Glutamatergic neuron (in vitro differentiated cells): ENCODE measurements at regions not wholly inside any gene's neighbourhood (a gene's known extent, or its start where the extent isn't known, plus 50 kb on each side); places are given as distances from the start of the nearest gene placed in this dataset.

Experiments
- DNase-seq: peaks from one replicate; pipeline ENCODE4 v3.0.0; 2022
- H3K27ac Mint-ChIP-seq: one replicate; pipeline ENCODE4 v1.8.0; 2020; ENCODE audit warnings: mild to moderate bottlenecking, mixed read lengths, inconsistent platforms; ENCODE audit not compliant: unreplicated experiment
- H3K27me3 Mint-ChIP-seq: one replicate; pipeline ENCODE4 v1.8.0; 2020; ENCODE audit warnings: mild to moderate bottlenecking, moderate library complexity, mixed read lengths, inconsistent platforms; ENCODE audit not compliant: unreplicated experiment
- H3K36me3 Mint-ChIP-seq: one replicate; pipeline ENCODE4 v1.8.0; 2020; ENCODE audit warnings: mild to moderate bottlenecking, mixed read lengths, inconsistent platforms; ENCODE audit not compliant: unreplicated experiment
- H3K4me1 Mint-ChIP-seq: one replicate; pipeline ENCODE4 v1.8.0; 2020; ENCODE audit warnings: mild to moderate bottlenecking, low read depth, mixed read lengths, inconsistent platforms; ENCODE audit not compliant: unreplicated experiment
- H3K4me3 Mint-ChIP-seq: one replicate; pipeline ENCODE4 v1.8.0; 2020; ENCODE audit warnings: mild to moderate bottlenecking, mixed read lengths, inconsistent platforms; ENCODE audit not compliant: unreplicated experiment
- H3K9me3 Mint-ChIP-seq: one replicate; pipeline ENCODE4 v1.8.0; 2020; ENCODE audit warnings: mild to moderate bottlenecking, moderate library complexity, mixed read lengths, inconsistent platforms; ENCODE audit not compliant: unreplicated experiment
- TF ChIP-seq, protein P1 (sequence below): fragments of 200-600 bp; sonication (generic); IDR thresholded peaks from one replicate; pipeline ENCODE4 v1.5.0; 2021; ENCODE audit not compliant: partially characterized antibody, unreplicated experiment

GRCh38 chr1:242839101-242839500, 314.6 kb upstream of the PLD5 start:
- TF ChIP-seq, protein P1, sequence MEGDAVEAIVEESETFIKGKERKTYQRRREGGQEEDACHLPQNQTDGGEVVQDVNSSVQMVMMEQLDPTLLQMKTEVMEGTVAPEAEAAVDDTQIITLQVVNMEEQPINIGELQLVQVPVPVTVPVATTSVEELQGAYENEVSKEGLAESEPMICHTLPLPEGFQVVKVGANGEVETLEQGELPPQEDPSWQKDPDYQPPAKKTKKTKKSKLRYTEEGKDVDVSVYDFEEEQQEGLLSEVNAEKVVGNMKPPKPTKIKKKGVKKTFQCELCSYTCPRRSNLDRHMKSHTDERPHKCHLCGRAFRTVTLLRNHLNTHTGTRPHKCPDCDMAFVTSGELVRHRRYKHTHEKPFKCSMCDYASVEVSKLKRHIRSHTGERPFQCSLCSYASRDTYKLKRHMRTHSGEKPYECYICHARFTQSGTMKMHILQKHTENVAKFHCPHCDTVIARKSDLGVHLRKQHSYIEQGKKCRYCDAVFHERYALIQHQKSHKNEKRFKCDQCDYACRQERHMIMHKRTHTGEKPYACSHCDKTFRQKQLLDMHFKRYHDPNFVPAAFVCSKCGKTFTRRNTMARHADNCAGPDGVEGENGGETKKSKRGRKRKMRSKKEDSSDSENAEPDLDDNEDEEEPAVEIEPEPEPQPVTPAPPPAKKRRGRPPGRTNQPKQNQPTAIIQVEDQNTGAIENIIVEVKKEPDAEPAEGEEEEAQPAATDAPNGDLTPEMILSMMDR: no peak
- no peak for DNase-seq
- Mint-ChIP-seq H3K36me3 (peaks cover 5% of the 10 kb centered on the region), H3K4me1 (no peaks in the 10 kb centered on the region), H3K27me3 (no peaks in the 10 kb centered on the region), H3K27ac (no peak overlapping the region), H3K9me3 (no peaks in the 10 kb centered on the region), H3K4me3 (no peak overlapping the region)

DNA sequence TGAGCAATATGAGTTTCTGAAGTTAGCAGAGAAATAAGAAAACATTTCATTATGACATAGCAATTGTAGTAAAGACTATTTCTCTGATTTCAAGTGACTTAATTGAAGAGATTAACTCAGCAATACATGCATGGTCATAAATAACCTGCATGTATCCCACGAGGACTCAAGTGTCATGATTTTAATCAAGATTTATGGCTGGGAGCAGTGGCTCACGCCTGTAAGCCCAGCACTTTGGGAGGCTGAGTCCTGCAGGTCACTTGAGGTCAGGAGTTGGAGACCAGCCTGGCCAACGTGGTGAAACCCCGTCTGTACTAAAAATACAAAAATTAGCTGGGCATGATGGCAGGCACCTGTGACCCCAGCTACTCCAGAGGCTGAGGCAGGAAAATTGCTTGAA, 311.9 kb upstream of the PLD5 start:
- Mint-ChIP-seq H3K27me3 (no peaks in the 10 kb centered on the region), H3K4me1 (no peaks in the 10 kb centered on the region), H3K4me3 (no peak overlapping the region), H3K36me3 (no peaks in the 10 kb centered on the region), H3K27ac (no peak overlapping the region), H3K9me3 (no peaks in the 10 kb centered on the region)
- DNase-seq: no peak
- TF ChIP-seq, protein P1: no peak

DNA sequence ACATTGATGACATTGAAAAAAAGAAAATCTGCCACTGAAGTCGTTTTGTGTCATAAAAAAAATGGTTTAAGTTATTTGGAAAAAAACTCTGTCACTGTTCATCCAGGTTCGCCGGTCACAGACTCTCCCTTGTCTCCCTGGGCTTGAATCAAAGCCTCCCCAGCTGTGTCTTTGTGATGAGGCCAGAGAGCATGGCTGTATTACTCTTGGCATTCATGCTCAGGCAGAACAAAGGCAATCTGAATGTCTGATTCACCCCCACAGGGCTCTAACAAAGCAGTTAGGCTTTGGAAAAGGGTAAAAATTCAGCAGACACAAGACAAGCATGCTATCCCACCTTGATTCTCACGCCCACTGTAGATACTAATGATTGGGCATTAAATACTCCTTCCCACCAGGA, 304.3 kb upstream of the PLD5 start:
- H3K4me1 Mint-ChIP-seq: peaks cover 4% of the 10 kb centered on the region
- TF ChIP-seq, protein P1: no peak
- no peak overlapping the region for H3K4me3 Mint-ChIP-seq
- no peaks in the 10 kb centered on the region for H3K36me3 Mint-ChIP-seq
- no peaks in the 10 kb centered on the region for H3K9me3 Mint-ChIP-seq
- no peaks in the 10 kb centered on the region for H3K27me3 Mint-ChIP-seq
- H3K27ac Mint-ChIP-seq: no peak overlapping the region
- no peak for DNase-seq

DNA sequence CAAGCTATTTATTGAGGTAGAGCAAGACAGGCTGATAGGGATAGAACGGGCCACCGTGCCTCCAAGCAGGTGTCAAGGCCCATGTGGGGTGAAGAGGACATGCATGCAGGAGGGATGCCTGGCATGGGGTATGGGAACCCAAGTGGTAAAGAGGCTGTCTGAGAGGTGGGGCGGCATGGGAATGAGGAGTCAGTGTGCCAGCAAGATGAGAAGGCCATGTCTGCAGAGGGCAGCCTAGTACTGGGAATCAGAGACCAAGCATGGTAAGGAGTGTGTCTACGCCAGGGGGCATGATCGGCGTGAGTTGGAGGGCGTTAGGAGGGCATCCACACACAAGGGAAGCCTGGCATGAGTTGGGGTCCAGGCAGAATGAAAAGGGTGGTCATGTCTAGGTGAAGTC, 303.7 kb upstream of the PLD5 start:
- no peaks in the 10 kb centered on the region for H3K36me3 Mint-ChIP-seq
- DNase-seq: no peak
- no peaks in the 10 kb centered on the region for H3K27me3 Mint-ChIP-seq
- H3K4me1 Mint-ChIP-seq: peaks cover 4% of the 10 kb centered on the region
- H3K27ac Mint-ChIP-seq: no peak overlapping the region
- no peak overlapping the region for H3K4me3 Mint-ChIP-seq
- TF ChIP-seq, protein P1: no peak
- no peaks in the 10 kb centered on the region for H3K9me3 Mint-ChIP-seq

- H3K36me3 Mint-ChIP-seq: no peaks in the 10 kb centered on the region
- TF ChIP-seq, protein P1: no peak
- H3K9me3 Mint-ChIP-seq: no peaks in the 10 kb centered on the region
- no peaks in the 10 kb centered on the region for H3K27me3 Mint-ChIP-seq
- no peak overlapping the region for H3K4me3 Mint-ChIP-seq
- H3K4me1 Mint-ChIP-seq: peaks cover 4% of the 10 kb centered on the region
- no peak for DNase-seq
- H3K27ac Mint-ChIP-seq: no peak overlapping the region
These were observed 303.0 kb upstream of the PLD5 start for GRCh38 chr1:242827538-242827937.
